ENCODE measurements at regions not wholly inside any gene's neighbourhood (a gene's known extent, or its start where the extent isn't known, plus 50 kb on each side); places are given as distances from the start of the nearest gene placed in this dataset.

GRCh38 chr6:27834384-27834783, 77.8 kb downstream of the OR2B2 start:
- TF ChIP-seq CTCF (conservative IDR thresholded peaks at IDR 0.05 in 1 of 2, IDR thresholded peaks at IDR 0.05 in 1 of 2; ENCODE audit: extremely low read depth in 1 of 2, insufficient read depth in 1 of 2, low read depth in 1 of 2, low read length in 2 of 2) = no peak
- no peak for TF ChIP-seq EZH2 (IDR thresholded peaks at IDR 0.05; ENCODE audit: borderline replicate concordance, low read length)
